Stimulated activated CD4-positive, alpha-beta T cell treated with anti-CD3 and anti-CD28 coated beads, Interleukin-4, amount 100 ng/mL, for 48 hours (primary cell): ENCODE measurements at regions not wholly inside any gene's neighbourhood (a gene's known extent, or its start where the extent isn't known, plus 50 kb on each side); places are given as distances from the start of the nearest gene placed in this dataset.
"Not testable (repeated sequence)": the region's sequence is repeated elsewhere in the genome, so short reads cannot be mapped to it uniquely, and the experiment has no call there.

Experiments
- DNase-seq, 2 donors: peaks; one replicate each; pipeline ENCODE4 v3.0.0-alpha.2; 2020; ENCODE audit warnings: low read depth in 2 of 2

GRCh38 chrX:108843039-108843438 lies 106.7 kb upstream of the IRS4 start:
- not testable (repeated sequence) for DNase-seq

- DNase-seq = no peak
These were observed 97.6 kb upstream of the IRS4 start for GRCh38 chrX:108833993-108834392.

DNA sequence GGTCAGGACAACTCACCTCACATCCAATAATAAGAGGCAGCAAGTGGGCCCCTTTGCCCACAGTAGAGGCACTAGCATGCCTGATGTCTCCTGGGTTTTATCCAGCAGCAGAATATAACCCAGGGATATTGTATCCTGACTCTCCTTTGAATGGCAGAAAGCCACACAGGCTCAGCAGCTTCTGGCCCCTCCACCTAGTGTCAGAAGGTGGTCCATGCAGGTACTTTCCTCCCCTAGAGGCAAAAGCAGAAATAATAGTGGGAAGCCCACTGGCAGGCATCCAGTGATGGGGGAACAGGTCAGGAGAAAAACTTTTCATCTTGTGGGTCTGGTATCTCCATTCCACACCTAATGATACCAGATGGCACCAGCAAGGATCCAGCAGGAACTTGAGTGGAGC lies 75.5 kb upstream of the IRS4 start:
- DNase-seq = no peak

GRCh38 chrX:108795240-108795639 lies 58.9 kb upstream of the IRS4 start:
- DNase-seq = no peak
